CD4-positive, alpha-beta T cell treated with Interleukin-10 for 1 hour (primary cell): ENCODE measurements at regions not wholly inside any gene's neighbourhood (a gene's known extent, or its start where the extent isn't known, plus 50 kb on each side); places are given as distances from the start of the nearest gene placed in this dataset.
"Not testable (repeated sequence)": the region's sequence is repeated elsewhere in the genome, so short reads cannot be mapped to it uniquely, and the experiment has no call there.

Experiments
- DNase-seq: peaks from one replicate; pipeline ENCODE4 v3.0.0-alpha.2; 2020

- DNase-seq: no peak
Observed at GRCh38 chr9:95729046-95729445, 146.4 kb upstream of the ERCC6L2 start.

GRCh38 chr9:95727947-95728520, 147.5 kb upstream of the ERCC6L2 start:
- DNase-seq: no peak

GRCh38 chr9:95726756-95727155, 148.7 kb upstream of the ERCC6L2 start:
- DNase-seq: peak; percentile 48

- DNase-seq: no peak
Observed at GRCh38 chr9:95725045-95725444, 150.4 kb upstream of the ERCC6L2 start.

- DNase-seq: peak; percentile 81
Observed at GRCh38 chr9:95724253-95724991, 151.1 kb upstream of the ERCC6L2 start.

- DNase-seq: no peak
Observed at GRCh38 chr9:95722141-95722540, 153.3 kb upstream of the ERCC6L2 start.

- no peak for DNase-seq
Observed at GRCh38 chr9:95721061-95721531, 154.4 kb upstream of the ERCC6L2 start.

GRCh38 chr9:95720496-95720895, 155.0 kb upstream of the ERCC6L2 start:
- no peak for DNase-seq

GRCh38 chr9:95719354-95719753, 156.1 kb upstream of the ERCC6L2 start:
- no peak for DNase-seq

GRCh38 chr9:95718263-95718662, 157.2 kb upstream of the ERCC6L2 start:
- no peak for DNase-seq

- DNase-seq: no peak
Observed at GRCh38 chr9:95715868-95716435, 159.5 kb upstream of the ERCC6L2 start.

- no peak for DNase-seq
Observed at GRCh38 chr9:95710446-95710845, 165.0 kb upstream of the ERCC6L2 start.

- DNase-seq: no peak
Observed at GRCh38 chr9:95696701-95697100, 178.8 kb upstream of the ERCC6L2 start.

- no peak for DNase-seq
Observed at GRCh38 chr9:95691435-95691834, 174.7 kb upstream of the PTCH1 start.

GRCh38 chr9:95689669-95690068, 172.9 kb upstream of the PTCH1 start:
- DNase-seq: no peak

- no peak for DNase-seq
Observed at GRCh38 chr9:95684516-95684915, 167.7 kb upstream of the PTCH1 start.

GRCh38 chr9:95680306-95680705, 163.5 kb upstream of the PTCH1 start:
- not testable (repeated sequence) for DNase-seq

GRCh38 chr9:95679874-95680273, 163.1 kb upstream of the PTCH1 start:
- DNase-seq: no peak

GRCh38 chr9:95678759-95679158, 162.0 kb upstream of the PTCH1 start:
- no peak for DNase-seq

GRCh38 chr9:95670122-95670521, 153.4 kb upstream of the PTCH1 start:
- DNase-seq: no peak

- no peak for DNase-seq
Observed at GRCh38 chr9:95669253-95669652, 152.5 kb upstream of the PTCH1 start.

- DNase-seq: no peak
Observed at GRCh38 chr9:95667789-95668188, 151.0 kb upstream of the PTCH1 start.

- no peak for DNase-seq
Observed at GRCh38 chr9:95666785-95667155, 150.0 kb upstream of the PTCH1 start.

GRCh38 chr9:95666096-95666784, 149.5 kb upstream of the PTCH1 start:
- DNase-seq: no peak
